Gastrocnemius medialis (tissue), 4 donors: ENCODE measurements at regions not wholly inside any gene's neighbourhood (a gene's known extent, or its start where the extent isn't known, plus 50 kb on each side); places are given as distances from the start of the nearest gene placed in this dataset.

Experiments used
- CTCF ChIP-seq, 5 experiments: fragments of 450-650 bp in 3 of 5; fragments of 200-600 bp in 2 of 5; sonication (generic) in 2 of 5; IDR thresholded peaks in 4 of 5; conservative IDR thresholded peaks in 1 of 5; 1 replicate in 4 of 5; 2 replicates in 1 of 5; pipeline ENCODE4 v1.5.1; 2016 to 2019; ENCODE audit warnings: antibody characterized with exemption in 5 of 5, mild to moderate bottlenecking in 3 of 5, moderate library complexity in 3 of 5
- POLR2A ChIP-seq, 2 donors: fragments of 450-650 bp; IDR thresholded peaks; one replicate each; pipeline ENCODE4 v1.6.1; 2017; ENCODE audit warnings: antibody characterized with exemption in 2 of 2, mild to moderate bottlenecking in 2 of 2, moderate library complexity in 2 of 2

- TF ChIP-seq CTCF (IDR thresholded peaks at IDR 0.05 in 4 of 5, conservative IDR thresholded peaks at IDR 0.05 in 1 of 5): no peak
- no peak for TF ChIP-seq POLR2A (IDR thresholded peaks at IDR 0.05)
Observed at GRCh38 chr5:68033961-68034571, 181.5 kb upstream of the PIK3R1 start.
